ENCODE measurements at regions not wholly inside any gene's neighbourhood (a gene's known extent, or its start where the extent isn't known, plus 50 kb on each side); places are given as distances from the start of the nearest gene placed in this dataset.
A peak's percentile ranks its signal among the peaks of the same experiment; 100 is the strongest.
"Not testable (repeated sequence)": the region's sequence is repeated elsewhere in the genome, so short reads cannot be mapped to it uniquely, and the experiment has no call there.

DNA sequence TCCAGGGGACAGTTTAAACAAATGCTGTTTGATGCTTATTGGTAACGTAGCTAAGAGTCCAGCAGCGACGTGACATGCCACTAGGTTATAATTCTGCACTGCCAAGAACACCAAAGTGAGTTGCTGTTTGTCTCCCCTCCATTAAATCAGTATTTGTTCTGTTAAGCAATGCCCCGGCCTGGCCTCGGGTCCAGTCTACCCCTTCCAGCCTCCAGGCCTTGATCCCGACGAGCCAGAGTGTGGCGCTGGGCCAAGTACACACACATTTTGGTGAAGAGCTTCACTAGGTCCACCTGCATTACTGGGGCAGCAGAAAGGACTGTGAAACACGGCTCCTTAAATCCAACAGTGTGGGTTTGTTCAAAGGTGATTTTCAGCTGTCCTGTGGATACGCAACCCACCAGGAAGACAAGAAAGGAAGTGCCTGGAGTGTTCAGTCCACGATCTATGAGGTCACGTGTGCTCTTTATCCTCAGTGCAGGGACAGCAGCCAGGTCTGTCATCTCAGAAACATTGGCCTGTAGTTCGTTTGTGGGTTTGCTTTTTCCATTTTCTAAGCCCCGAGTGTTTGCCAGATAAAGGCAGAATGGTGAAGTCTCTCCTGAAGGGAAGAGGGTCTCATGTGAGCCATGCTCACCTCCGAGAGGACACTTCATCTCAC lies 58.7 kb upstream of the GPR31 start:
- H3K27ac ChIP-seq (ENCODE audit: low read depth in 2 of 2, low read length in 2 of 2); H3K27me3 ChIP-seq (ENCODE audit: control insufficient read depth, insufficient read depth, low read length); DNase-seq; intact Hi-C loops (cut with DNase I); FAIRE-seq; H3K4me3 ChIP-seq (ENCODE audit: low read length in 3 of 3); H3K4me1 ChIP-seq (ENCODE audit: control insufficient read depth in 2 of 3, insufficient read depth in 2 of 3, low read depth in 1 of 3, low read length in 3 of 3); H3K9me3 ChIP-seq (ENCODE audit: control insufficient read depth in 2 of 3, insufficient read depth in 1 of 3, low read length in 3 of 3); H3K36me3 ChIP-seq (ENCODE audit: control insufficient read depth in 2 of 3, insufficient read depth in 3 of 3, low read length in 3 of 3); H3K9ac ChIP-seq (ENCODE audit: low read length in 3 of 3): not testable (repeated sequence)

DNA sequence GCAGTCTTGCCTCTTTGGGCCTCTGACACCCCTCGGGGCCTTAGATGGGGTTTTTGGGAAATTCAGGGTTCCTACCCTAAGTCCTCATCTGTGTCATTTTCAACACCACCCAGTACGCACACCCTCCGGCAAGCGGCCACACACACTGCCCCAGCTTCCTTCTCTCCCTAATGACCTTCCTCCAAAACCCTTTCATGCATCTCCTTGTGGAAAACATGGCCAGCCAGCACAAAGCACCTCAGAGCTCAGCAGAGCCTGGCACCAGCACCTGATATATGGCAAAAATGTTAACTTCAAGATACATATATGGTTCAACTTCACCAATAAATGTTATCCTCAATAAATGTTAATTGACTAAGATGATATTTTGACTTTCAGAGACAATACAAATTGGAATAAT lies 59.3 kb upstream of the GPR31 start:
- H3K4me3 ChIP-seq (ENCODE audit: low read length in 3 of 3); H3K27me3 ChIP-seq (ENCODE audit: control insufficient read depth, insufficient read depth, low read length); intact Hi-C loops (cut with DNase I); DNase-seq; H3K27ac ChIP-seq (ENCODE audit: low read depth in 2 of 2, low read length in 2 of 2); H3K9ac ChIP-seq (ENCODE audit: low read length in 3 of 3); H3K4me1 ChIP-seq (ENCODE audit: control insufficient read depth in 2 of 3, insufficient read depth in 2 of 3, low read depth in 1 of 3, low read length in 3 of 3); H3K36me3 ChIP-seq (ENCODE audit: control insufficient read depth in 2 of 3, insufficient read depth in 3 of 3, low read length in 3 of 3); H3K9me3 ChIP-seq (ENCODE audit: control insufficient read depth in 2 of 3, insufficient read depth in 1 of 3, low read length in 3 of 3): not testable (repeated sequence)
- peak; percentile 41 for FAIRE-seq

GRCh38 chr6:167217951-167218759 lies 60.4 kb upstream of the GPR31 start:
- intact Hi-C loops (cut with DNase I); H3K9ac ChIP-seq (ENCODE audit: low read length in 3 of 3); H3K36me3 ChIP-seq (ENCODE audit: control insufficient read depth in 2 of 3, insufficient read depth in 3 of 3, low read length in 3 of 3); H3K9me3 ChIP-seq (ENCODE audit: control insufficient read depth in 2 of 3, insufficient read depth in 1 of 3, low read length in 3 of 3); H3K27ac ChIP-seq (ENCODE audit: low read depth in 2 of 2, low read length in 2 of 2); H3K27me3 ChIP-seq (ENCODE audit: control insufficient read depth, insufficient read depth, low read length); H3K4me1 ChIP-seq (ENCODE audit: control insufficient read depth in 2 of 3, insufficient read depth in 2 of 3, low read depth in 1 of 3, low read length in 3 of 3); H3K4me3 ChIP-seq (ENCODE audit: low read length in 3 of 3): not testable (repeated sequence)
- FAIRE-seq (peak; percentile 88), DNase-seq (peak in 1 of 5 donors; percentile 65)

DNA sequence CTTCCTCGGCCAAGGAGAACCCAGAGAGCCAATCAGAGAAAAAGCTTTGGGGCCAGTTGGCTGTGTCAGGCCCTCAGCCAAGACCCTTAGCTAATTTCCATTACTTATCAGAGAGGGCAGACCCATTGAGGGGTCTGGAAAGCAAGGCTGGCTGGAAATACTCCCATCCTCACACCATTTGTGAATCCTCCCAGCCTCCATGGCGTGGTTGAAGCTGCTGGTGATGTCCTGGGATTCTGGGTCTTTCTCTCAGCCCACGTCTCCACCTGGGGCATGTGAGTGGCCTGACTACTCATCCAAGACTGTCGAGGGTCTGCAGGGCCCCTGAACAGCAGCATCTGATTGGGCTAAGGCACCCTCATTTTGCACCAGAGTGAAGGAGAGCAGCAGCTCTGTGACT lies 61.3 kb upstream of the GPR31 start:
- FAIRE-seq; H3K9me3 ChIP-seq (ENCODE audit: control insufficient read depth in 2 of 3, insufficient read depth in 1 of 3, low read length in 3 of 3); H3K27ac ChIP-seq (ENCODE audit: low read depth in 2 of 2, low read length in 2 of 2); intact Hi-C loops (cut with DNase I); H3K36me3 ChIP-seq (ENCODE audit: control insufficient read depth in 2 of 3, insufficient read depth in 3 of 3, low read length in 3 of 3); DNase-seq; H3K27me3 ChIP-seq (ENCODE audit: control insufficient read depth, insufficient read depth, low read length); H3K9ac ChIP-seq (ENCODE audit: low read length in 3 of 3); H3K4me3 ChIP-seq (ENCODE audit: low read length in 3 of 3); H3K4me1 ChIP-seq (ENCODE audit: control insufficient read depth in 2 of 3, insufficient read depth in 2 of 3, low read depth in 1 of 3, low read length in 3 of 3): not testable (repeated sequence)

- no peak for DNase-seq
- Histone ChIP-seq H3K4me1 (ENCODE audit: control insufficient read depth in 2 of 3, insufficient read depth in 2 of 3, low read depth in 1 of 3, low read length in 3 of 3) (no peaks in the 10 kb centered on the region), H3K27ac (ENCODE audit: low read depth in 2 of 2, low read length in 2 of 2) (no peak overlapping the region), H3K36me3 (ENCODE audit: control insufficient read depth in 2 of 3, insufficient read depth in 3 of 3, low read length in 3 of 3) (no peaks in the 10 kb centered on the region), H3K9ac (ENCODE audit: low read length in 3 of 3) (no peak overlapping the region), H3K27me3 (ENCODE audit: control insufficient read depth, insufficient read depth, low read length) (no peaks in the 10 kb centered on the region), H3K4me3 (ENCODE audit: low read length in 3 of 3) (no peak overlapping the region), H3K9me3 (ENCODE audit: control insufficient read depth in 2 of 3, insufficient read depth in 1 of 3, low read length in 3 of 3) (no peaks in the 10 kb centered on the region)
- FAIRE-seq, result no peak
- intact Hi-C loops (cut with DNase I), result no loop called here
- no peak for TF ChIP-seq CTCF (IDR thresholded peaks at IDR 0.05; ENCODE audit: borderline replicate concordance, extremely low read depth, insufficient read depth)
These were observed 62.3 kb upstream of the GPR31 start for GRCh38 chr6:167219967-167220512.

All from kidney (tissue), 13 donors.